ENCODE measurements at regions not wholly inside any gene's neighbourhood (a gene's known extent, or its start where the extent isn't known, plus 50 kb on each side); places are given as distances from the start of the nearest gene placed in this dataset.

DNA sequence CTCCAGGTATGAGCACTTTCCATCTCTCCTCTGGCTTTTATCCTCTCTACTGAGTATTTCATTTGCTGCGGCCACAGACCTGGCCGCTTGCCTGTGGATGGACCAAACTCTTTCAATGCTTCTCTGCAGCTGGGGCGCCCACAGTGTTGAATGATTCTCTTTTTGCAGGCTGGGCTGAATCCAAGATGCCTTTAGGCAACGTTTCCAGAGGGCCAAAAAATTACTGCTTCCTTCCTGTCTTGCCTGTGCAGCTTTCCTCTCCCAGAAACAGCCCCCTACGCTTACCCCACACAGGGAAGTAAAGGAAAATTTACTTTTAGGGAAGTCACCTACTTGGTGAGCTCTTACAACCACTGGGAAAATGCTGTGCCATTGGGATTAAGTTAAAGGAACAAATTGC, 55.6 kb upstream of the JDP2 start:
- no peak for DNase-seq

DNA sequence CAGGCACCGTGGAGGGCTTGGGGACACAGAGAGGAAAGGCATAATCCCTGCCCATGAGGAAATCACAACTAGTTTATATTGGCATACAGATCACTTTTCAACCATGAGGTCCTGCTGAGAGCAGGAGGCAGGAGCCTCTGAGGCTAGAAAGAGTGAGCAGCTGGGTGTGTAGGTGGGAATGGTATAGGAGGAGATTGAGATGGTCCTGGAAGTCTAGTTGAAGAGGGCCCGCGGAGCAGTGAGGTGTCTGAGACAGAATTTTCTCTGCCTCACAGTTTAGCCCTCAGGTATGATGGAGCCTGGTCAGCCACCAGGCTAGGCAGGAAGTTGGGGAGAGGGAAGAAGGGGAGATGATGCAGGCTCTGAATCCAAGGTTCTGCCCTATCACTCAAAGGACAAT, 54.7 kb upstream of the JDP2 start:
- no peak for DNase-seq

DNA sequence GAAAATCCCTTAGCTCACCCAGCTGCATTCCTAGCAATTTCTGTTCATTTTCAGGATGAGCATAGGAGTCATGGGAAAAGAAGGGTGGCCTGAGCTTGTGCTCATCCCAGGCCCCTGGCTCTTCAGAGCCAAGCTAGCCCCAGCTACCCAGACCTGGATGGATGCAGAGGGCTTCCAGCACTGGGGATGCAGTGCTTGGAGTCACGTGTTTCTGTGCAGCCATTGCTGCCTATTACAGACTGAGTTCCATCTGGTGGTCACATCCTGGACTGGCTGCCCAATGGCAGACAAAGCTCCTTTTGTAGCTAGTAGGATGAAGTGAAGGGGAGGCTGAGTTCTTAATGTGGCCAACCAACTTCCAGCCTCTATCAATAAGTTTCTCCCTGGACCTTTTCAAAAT, 54.2 kb upstream of the JDP2 start:
- DNase-seq, result no peak

DNA sequence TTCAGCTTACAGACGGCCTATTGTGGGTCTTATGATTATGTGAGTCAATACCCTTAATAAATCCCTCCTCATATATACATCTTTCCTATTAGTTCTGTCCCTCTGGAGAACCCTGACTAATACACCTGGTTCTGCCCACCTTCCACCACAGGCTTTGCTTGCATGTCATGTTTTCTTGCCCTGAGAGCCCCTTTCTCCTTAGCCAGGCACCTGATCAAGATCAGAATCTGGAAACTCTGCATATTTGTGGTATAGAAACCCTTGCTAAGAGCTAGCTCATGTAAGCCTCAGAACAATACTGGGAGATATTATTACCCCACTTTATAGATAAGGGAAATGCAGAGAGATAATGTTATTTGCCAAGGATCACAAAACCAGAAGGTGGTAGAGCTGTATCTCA, 52.9 kb upstream of the JDP2 start:
- DNase-seq, result no peak

DNA sequence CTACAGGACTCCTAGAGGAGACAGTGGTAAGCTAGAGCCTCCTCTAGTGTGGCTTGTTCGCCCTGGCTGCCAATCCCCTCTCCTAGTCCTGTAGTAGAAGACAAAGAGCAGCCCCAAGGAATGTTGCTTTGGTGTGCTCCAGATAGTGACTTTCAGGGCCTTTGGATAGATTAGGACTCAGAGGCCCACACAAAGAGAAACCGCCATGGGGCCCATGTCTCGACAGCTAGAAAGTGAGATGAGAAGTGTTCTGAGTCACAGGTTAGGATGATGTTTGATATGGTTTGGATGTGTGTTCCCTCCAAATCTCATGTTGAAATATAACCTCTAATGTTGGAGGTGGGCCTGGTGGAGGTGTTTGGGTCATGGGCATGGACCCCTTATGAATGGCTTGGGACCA, 51.8 kb upstream of the JDP2 start:
- no peak for DNase-seq
